ENCODE measurements at regions not wholly inside any gene's neighbourhood (a gene's known extent, or its start where the extent isn't known, plus 50 kb on each side); places are given as distances from the start of the nearest gene placed in this dataset.
A peak's percentile ranks its signal among the peaks of the same experiment; 100 is the strongest.
"Not testable (repeated sequence)": the region's sequence is repeated elsewhere in the genome, so short reads cannot be mapped to it uniquely, and the experiment has no call there.

- DNase-seq (ENCODE audit: extremely low spot score, unreplicated experiment), result no peak
- no peak overlapping the region for H3K4me3 Mint-ChIP-seq
- TF ChIP-seq CTCF (conservative IDR thresholded peaks at IDR 0.05), result no peak
- no peaks in the 10 kb centered on the region for H3K9me3 Mint-ChIP-seq
- H3K27ac Mint-ChIP-seq, result no peak overlapping the region
- no peaks in the 10 kb centered on the region for H3K4me1 Mint-ChIP-seq (ENCODE audit: unreplicated experiment)
- no peaks in the 10 kb centered on the region for H3K27me3 Mint-ChIP-seq
- no peaks in the 10 kb centered on the region for H3K36me3 Mint-ChIP-seq
Measured at GRCh38 chr2:40690525-40690924, 238.6 kb upstream of the SLC8A1 start.

GRCh38 chr2:40700231-40700954 is 248.5 kb upstream of the SLC8A1 start:
- H3K4me3 Mint-ChIP-seq, result no peak overlapping the region

GRCh38 chr2:40712197-40712894 is 260.5 kb upstream of the SLC8A1 start:
- H3K9me3 Mint-ChIP-seq, result peaks cover 14% of the 10 kb centered on the region
- not testable (repeated sequence) for H3K27ac Mint-ChIP-seq; H3K36me3 Mint-ChIP-seq; H3K4me3 Mint-ChIP-seq; H3K4me1 Mint-ChIP-seq (ENCODE audit: unreplicated experiment); DNase-seq (ENCODE audit: extremely low spot score, unreplicated experiment); H3K27me3 Mint-ChIP-seq

More at GRCh38 chr2:40700231-40700954, 248.5 kb upstream of the SLC8A1 start:
- no peak overlapping the region for H3K27ac Mint-ChIP-seq
- no peak for DNase-seq (ENCODE audit: extremely low spot score, unreplicated experiment)
- no peak for TF ChIP-seq CTCF (conservative IDR thresholded peaks at IDR 0.05)
- H3K9me3 Mint-ChIP-seq, result no peaks in the 10 kb centered on the region
- no peaks in the 10 kb centered on the region for H3K4me1 Mint-ChIP-seq (ENCODE audit: unreplicated experiment)
- no peaks in the 10 kb centered on the region for H3K27me3 Mint-ChIP-seq
- no peaks in the 10 kb centered on the region for H3K36me3 Mint-ChIP-seq

- H3K9me3 Mint-ChIP-seq, result peaks cover 8% of the 10 kb centered on the region
- H3K27me3 Mint-ChIP-seq, result no peaks in the 10 kb centered on the region
Measured at GRCh38 chr2:40716879-40717278, 265.0 kb upstream of the SLC8A1 start.

GRCh38 chr2:40719414-40719813 is 267.5 kb upstream of the SLC8A1 start:
- no peak for DNase-seq (ENCODE audit: extremely low spot score, unreplicated experiment)
- peaks cover 3% of the 10 kb centered on the region for H3K36me3 Mint-ChIP-seq
- no peaks in the 10 kb centered on the region for H3K27me3 Mint-ChIP-seq
- no peak for TF ChIP-seq CTCF (conservative IDR thresholded peaks at IDR 0.05)
- H3K4me3 Mint-ChIP-seq, result no peak overlapping the region
- no peaks in the 10 kb centered on the region for H3K4me1 Mint-ChIP-seq (ENCODE audit: unreplicated experiment)
- peaks cover 8% of the 10 kb centered on the region for H3K9me3 Mint-ChIP-seq
- H3K27ac Mint-ChIP-seq, result no peak overlapping the region

More at GRCh38 chr2:40716879-40717278, 265.0 kb upstream of the SLC8A1 start:
- Mint-ChIP-seq H3K4me3 (peak overlapping the region; percentile 61), H3K36me3 (peaks cover 3% of the 10 kb centered on the region), H3K27ac (peak overlapping the region; percentile 83), H3K4me1 (ENCODE audit: unreplicated experiment) (no peaks in the 10 kb centered on the region)
- no peak for DNase-seq (ENCODE audit: extremely low spot score, unreplicated experiment)
- no peak for TF ChIP-seq CTCF (conservative IDR thresholded peaks at IDR 0.05)

GRCh38 chr2:40721595-40721994 is 269.7 kb upstream of the SLC8A1 start:
- no peak overlapping the region for H3K4me3 Mint-ChIP-seq

More at GRCh38 chr2:40721595-40721994, 269.7 kb upstream of the SLC8A1 start:
- no peak for TF ChIP-seq CTCF (conservative IDR thresholded peaks at IDR 0.05)
- H3K4me1 Mint-ChIP-seq (ENCODE audit: unreplicated experiment), result no peaks in the 10 kb centered on the region
- DNase-seq (ENCODE audit: extremely low spot score, unreplicated experiment), result no peak
- H3K27me3 Mint-ChIP-seq, result no peaks in the 10 kb centered on the region
- H3K27ac Mint-ChIP-seq, result no peak overlapping the region
- peaks cover 4% of the 10 kb centered on the region for H3K9me3 Mint-ChIP-seq
- peaks cover 3% of the 10 kb centered on the region for H3K36me3 Mint-ChIP-seq

Measured in type B pancreatic cell (in vitro differentiated cells).